ENCODE measurements at regions not wholly inside any gene's neighbourhood (a gene's known extent, or its start where the extent isn't known, plus 50 kb on each side); places are given as distances from the start of the nearest gene placed in this dataset.

DNA sequence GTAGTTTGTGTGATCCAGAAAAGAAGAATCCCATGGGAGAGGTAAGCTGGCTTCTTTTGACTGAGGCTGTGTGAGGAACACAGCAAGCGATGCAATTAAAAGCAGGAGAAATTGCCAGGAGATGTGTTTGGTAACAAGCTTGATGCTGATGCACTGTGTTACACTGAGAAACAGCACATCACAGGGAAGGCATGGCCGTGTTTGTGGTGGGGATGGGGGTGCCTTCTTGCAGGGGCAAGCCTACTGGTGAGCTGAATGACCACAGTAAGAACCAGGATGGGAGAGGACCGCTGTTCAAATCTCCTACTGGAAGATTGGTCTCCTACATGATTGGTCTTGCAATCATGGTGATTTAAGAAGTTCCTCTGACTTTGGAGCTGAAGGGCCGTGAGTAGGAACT is 477.7 kb upstream of the HS6ST1 start:
- no peak overlapping the region for H3K4me2 ChIP-seq (ENCODE audit: low read depth, low read length)
- no peaks in the 10 kb centered on the region for H3K36me3 ChIP-seq (replicated peaks; ENCODE audit: insufficient read depth, low read length)
- peaks cover 6% of the 10 kb centered on the region; the same call in 1 of the 2 replicates for H3F3A ChIP-seq (ENCODE audit: insufficient read depth, low read length)
- H3K4me3 ChIP-seq (ENCODE audit: low read length), result no peak overlapping the region
- H3K27ac ChIP-seq (ENCODE audit: low read length), result no peak overlapping the region
- no peak overlapping the region for H2AFZ ChIP-seq (ENCODE audit: low read length)
- DNase-seq, result no peak
- peaks cover 20% of the 10 kb centered on the region for H3K4me1 ChIP-seq (ENCODE audit: low read length)
- H4K20me1 ChIP-seq (ENCODE audit: insufficient read depth, low read length), result no peaks in the 10 kb centered on the region
- no peaks in the 10 kb centered on the region for H3K27me3 ChIP-seq (replicated peaks; ENCODE audit: insufficient read depth, low read length)
- no peaks in the 10 kb centered on the region for H3K79me2 ChIP-seq (ENCODE audit: low read length)
- no peaks in the 10 kb centered on the region for H3K9me3 ChIP-seq (replicated peaks; ENCODE audit: insufficient read depth, low read length)
- no peak overlapping the region for H3K9ac ChIP-seq (ENCODE audit: low read length)
- no peaks in the 10 kb centered on the region for H3K9me2 ChIP-seq (replicated peaks; ENCODE audit: insufficient read depth, low read length)
- TF ChIP-seq, protein P1, sequence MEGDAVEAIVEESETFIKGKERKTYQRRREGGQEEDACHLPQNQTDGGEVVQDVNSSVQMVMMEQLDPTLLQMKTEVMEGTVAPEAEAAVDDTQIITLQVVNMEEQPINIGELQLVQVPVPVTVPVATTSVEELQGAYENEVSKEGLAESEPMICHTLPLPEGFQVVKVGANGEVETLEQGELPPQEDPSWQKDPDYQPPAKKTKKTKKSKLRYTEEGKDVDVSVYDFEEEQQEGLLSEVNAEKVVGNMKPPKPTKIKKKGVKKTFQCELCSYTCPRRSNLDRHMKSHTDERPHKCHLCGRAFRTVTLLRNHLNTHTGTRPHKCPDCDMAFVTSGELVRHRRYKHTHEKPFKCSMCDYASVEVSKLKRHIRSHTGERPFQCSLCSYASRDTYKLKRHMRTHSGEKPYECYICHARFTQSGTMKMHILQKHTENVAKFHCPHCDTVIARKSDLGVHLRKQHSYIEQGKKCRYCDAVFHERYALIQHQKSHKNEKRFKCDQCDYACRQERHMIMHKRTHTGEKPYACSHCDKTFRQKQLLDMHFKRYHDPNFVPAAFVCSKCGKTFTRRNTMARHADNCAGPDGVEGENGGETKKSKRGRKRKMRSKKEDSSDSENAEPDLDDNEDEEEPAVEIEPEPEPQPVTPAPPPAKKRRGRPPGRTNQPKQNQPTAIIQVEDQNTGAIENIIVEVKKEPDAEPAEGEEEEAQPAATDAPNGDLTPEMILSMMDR (IDR thresholded peaks at IDR 0.05; ENCODE audit: low read length), result no peak
- TF ChIP-seq EZH2phosphoT487 (IDR thresholded peaks at IDR 0.05; ENCODE audit: low read length), result no peak
- no peak for TF ChIP-seq EZH2 (optimal IDR thresholded peaks at IDR 0.05; ENCODE audit: low read depth, low read length)

DNA sequence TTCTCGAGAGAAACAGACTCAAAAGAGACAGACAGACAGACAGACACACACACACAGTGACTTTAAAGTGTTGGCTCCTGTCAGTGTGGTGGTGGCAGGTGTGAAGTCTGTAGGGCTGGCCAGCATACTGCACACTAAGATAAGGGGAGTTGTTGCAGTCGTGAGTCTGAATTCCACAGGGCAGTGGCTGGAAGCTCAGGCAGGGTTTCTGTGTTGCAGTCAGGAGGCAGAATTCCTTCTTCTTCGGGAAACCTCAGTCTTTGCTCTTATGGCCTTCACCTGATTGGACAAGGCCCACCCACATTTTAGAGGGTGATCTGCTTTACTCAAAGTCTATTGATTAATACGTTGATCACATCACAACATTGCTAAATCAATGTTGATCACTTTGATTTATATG is 478.4 kb upstream of the HS6ST1 start:
- no peak for DNase-seq
- Histone ChIP-seq H3K9ac (ENCODE audit: low read length) (no peak overlapping the region), H3K4me1 (ENCODE audit: low read length) (peaks cover 20% of the 10 kb centered on the region), H3F3A (ENCODE audit: insufficient read depth, low read length) (peaks cover 6% of the 10 kb centered on the region; the same call in 1 of the 2 replicates), H3K9me2 (replicated peaks; ENCODE audit: insufficient read depth, low read length) (no peaks in the 10 kb centered on the region), H2AFZ (ENCODE audit: low read length) (no peak overlapping the region), H3K9me3 (replicated peaks; ENCODE audit: insufficient read depth, low read length) (no peaks in the 10 kb centered on the region), H3K4me3 (ENCODE audit: low read length) (no peak overlapping the region), H3K27me3 (replicated peaks; ENCODE audit: insufficient read depth, low read length) (no peaks in the 10 kb centered on the region), H3K27ac (ENCODE audit: low read length) (no peak overlapping the region; the same call in 1 of the 2 replicates), H4K20me1 (ENCODE audit: insufficient read depth, low read length) (no peaks in the 10 kb centered on the region), H3K36me3 (replicated peaks; ENCODE audit: insufficient read depth, low read length) (no peaks in the 10 kb centered on the region), H3K79me2 (ENCODE audit: low read length) (no peaks in the 10 kb centered on the region), H3K4me2 (ENCODE audit: low read depth, low read length) (no peak overlapping the region)
- TF ChIP-seq EZH2phosphoT487 (IDR thresholded peaks at IDR 0.05; ENCODE audit: low read length), result no peak
- TF ChIP-seq, protein P1 (IDR thresholded peaks at IDR 0.05; ENCODE audit: low read length), result no peak
- TF ChIP-seq EZH2 (optimal IDR thresholded peaks at IDR 0.05; ENCODE audit: low read depth, low read length), result no peak

DNA sequence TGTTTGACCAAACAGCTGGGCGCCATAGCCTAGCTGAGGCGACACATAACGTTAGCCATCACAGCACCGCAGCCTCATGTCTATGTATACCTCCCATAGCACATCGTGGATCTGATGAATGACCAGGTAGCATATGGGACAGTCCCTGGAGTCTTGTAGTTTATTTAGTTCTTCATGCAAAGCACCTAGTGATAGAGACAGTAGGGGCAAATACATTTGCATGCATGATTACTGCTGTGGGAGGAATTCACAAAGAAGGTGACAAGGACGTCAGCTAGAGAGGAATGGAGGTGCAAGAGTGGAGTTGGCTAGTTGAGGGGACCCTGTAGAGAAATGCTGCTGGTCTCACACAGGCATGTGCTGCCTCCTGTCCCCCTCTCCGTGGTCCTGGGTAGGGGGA is 478.9 kb upstream of the HS6ST1 start:
- peak overlapping the region; percentile 62 for H3K4me2 ChIP-seq (ENCODE audit: low read depth, low read length)
- no peak overlapping the region for H3K4me3 ChIP-seq (ENCODE audit: low read length)
- no peaks in the 10 kb centered on the region for H4K20me1 ChIP-seq (ENCODE audit: insufficient read depth, low read length)
- H2AFZ ChIP-seq (ENCODE audit: low read length), result peak overlapping the region; percentile 34
- H3K79me2 ChIP-seq (ENCODE audit: low read length), result no peaks in the 10 kb centered on the region
- H3K4me1 ChIP-seq (ENCODE audit: low read length), result peaks cover 20% of the 10 kb centered on the region
- peak overlapping the region; percentile 73; the same call in 1 of the 2 replicates for H3K27ac ChIP-seq (ENCODE audit: low read length)
- peaks cover 6% of the 10 kb centered on the region; the same call in 1 of the 2 replicates for H3F3A ChIP-seq (ENCODE audit: insufficient read depth, low read length)
- no peaks in the 10 kb centered on the region for H3K36me3 ChIP-seq (replicated peaks; ENCODE audit: insufficient read depth, low read length)
- DNase-seq, result no peak
- H3K27me3 ChIP-seq (replicated peaks; ENCODE audit: insufficient read depth, low read length), result no peaks in the 10 kb centered on the region
- H3K9me3 ChIP-seq (replicated peaks; ENCODE audit: insufficient read depth, low read length), result no peaks in the 10 kb centered on the region
- no peak overlapping the region for H3K9ac ChIP-seq (ENCODE audit: low read length)
- no peaks in the 10 kb centered on the region for H3K9me2 ChIP-seq (replicated peaks; ENCODE audit: insufficient read depth, low read length)
- TF ChIP-seq EZH2 (optimal IDR thresholded peaks at IDR 0.05; ENCODE audit: low read depth, low read length) (no peak), EZH2phosphoT487 (IDR thresholded peaks at IDR 0.05; ENCODE audit: low read length) (no peak)
- TF ChIP-seq, protein P1 (IDR thresholded peaks at IDR 0.05; ENCODE audit: low read length), result no peak
